ENCODE measurements at regions not wholly inside any gene's neighbourhood (a gene's known extent, or its start where the extent isn't known, plus 50 kb on each side); places are given as distances from the start of the nearest gene placed in this dataset.

DNA sequence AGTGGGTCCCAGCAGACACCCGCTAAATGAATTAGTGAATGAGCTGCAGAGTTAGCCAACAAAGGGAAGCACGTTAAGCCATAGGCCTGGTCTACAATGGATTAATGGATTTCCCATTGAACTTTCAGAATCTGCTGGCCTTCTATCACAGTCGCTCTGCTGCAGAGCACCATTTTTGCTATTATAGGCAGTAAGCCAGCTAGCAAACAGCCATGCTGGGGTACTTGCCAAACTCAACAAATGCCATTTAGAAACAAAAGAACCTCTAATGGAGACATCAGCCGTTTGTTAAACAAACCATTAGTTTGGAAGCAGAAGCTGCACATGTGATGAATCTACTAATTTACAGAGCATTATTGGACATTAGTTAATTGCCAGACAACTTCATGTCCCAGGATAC is 181.1 kb upstream of the STXBP6 start:
- no peaks in the 10 kb centered on the region for H3K4me1 Mint-ChIP-seq (ENCODE audit: low read depth)
- TF ChIP-seq, protein P1, sequence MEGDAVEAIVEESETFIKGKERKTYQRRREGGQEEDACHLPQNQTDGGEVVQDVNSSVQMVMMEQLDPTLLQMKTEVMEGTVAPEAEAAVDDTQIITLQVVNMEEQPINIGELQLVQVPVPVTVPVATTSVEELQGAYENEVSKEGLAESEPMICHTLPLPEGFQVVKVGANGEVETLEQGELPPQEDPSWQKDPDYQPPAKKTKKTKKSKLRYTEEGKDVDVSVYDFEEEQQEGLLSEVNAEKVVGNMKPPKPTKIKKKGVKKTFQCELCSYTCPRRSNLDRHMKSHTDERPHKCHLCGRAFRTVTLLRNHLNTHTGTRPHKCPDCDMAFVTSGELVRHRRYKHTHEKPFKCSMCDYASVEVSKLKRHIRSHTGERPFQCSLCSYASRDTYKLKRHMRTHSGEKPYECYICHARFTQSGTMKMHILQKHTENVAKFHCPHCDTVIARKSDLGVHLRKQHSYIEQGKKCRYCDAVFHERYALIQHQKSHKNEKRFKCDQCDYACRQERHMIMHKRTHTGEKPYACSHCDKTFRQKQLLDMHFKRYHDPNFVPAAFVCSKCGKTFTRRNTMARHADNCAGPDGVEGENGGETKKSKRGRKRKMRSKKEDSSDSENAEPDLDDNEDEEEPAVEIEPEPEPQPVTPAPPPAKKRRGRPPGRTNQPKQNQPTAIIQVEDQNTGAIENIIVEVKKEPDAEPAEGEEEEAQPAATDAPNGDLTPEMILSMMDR (IDR thresholded peaks at IDR 0.05): no peak
- H3K36me3 ChIP-seq (ENCODE audit: insufficient read depth, low read length): no peaks in the 10 kb centered on the region
- intact Hi-C loops (cut with DNase I, micrococcal nuclease): no loop called here
- DNase-seq (no peak), ATAC-seq (ENCODE audit: poor library complexity) (no peak)
- H3K9me3 ChIP-seq (ENCODE audit: control insufficient read depth in 1 of 2, insufficient read depth in 1 of 2, low read length in 2 of 2): peaks cover 0 to 4% of the 10 kb centered on the region in 2 experiments
- no peaks in the 10 kb centered on the region for H3K9me3 Mint-ChIP-seq
- H3K27ac Mint-ChIP-seq: no peak overlapping the region
- ChIA-PET POLR2A (no interaction called here), CTCF (no interaction called here)
- H3K4me3 ChIP-seq (ENCODE audit: low read length): no peak overlapping the region
- peaks cover 9% of the 10 kb centered on the region for H3K27me3 Mint-ChIP-seq
- no peaks in the 10 kb centered on the region for H3K4me1 ChIP-seq (ENCODE audit: insufficient read depth, low read length)
- H3K4me3 Mint-ChIP-seq: no peak overlapping the region
- H3K27ac ChIP-seq (ENCODE audit: low read depth in 1 of 2, low read length in 2 of 2): no peak overlapping the region
- H3K36me3 Mint-ChIP-seq (ENCODE audit: low read depth): no peaks in the 10 kb centered on the region
- no peaks in the 10 kb centered on the region for H3K27me3 ChIP-seq (ENCODE audit: control insufficient read depth in 1 of 2, insufficient read depth in 2 of 2, low read length in 2 of 2)

DNA sequence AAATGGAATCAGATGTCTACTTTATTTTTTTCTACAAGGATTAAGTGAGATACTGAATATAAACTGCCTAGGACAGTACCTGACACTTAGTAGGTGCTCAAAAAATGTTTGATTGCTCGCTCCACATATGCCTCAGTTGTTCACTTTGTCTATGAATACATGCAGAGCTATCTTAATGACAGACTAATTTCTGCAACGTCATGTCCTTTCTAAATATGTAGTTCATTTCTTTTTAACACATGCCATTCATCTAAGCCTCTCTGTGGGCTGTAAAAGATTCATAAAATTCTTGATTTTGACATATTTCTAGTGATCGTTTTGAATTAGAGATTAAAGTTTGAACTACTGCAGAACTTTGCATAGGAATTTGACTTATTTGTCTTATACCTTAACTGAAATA is 176.3 kb upstream of the STXBP6 start:
- H3K27me3 Mint-ChIP-seq: peaks cover 17% of the 10 kb centered on the region
- no peak overlapping the region for H3K27ac Mint-ChIP-seq
- H3K4me1 Mint-ChIP-seq (ENCODE audit: low read depth): no peaks in the 10 kb centered on the region
- intact Hi-C loops (cut with DNase I, micrococcal nuclease): no loop called here
- H3K4me3 ChIP-seq (ENCODE audit: low read length): no peak overlapping the region
- no peaks in the 10 kb centered on the region for H3K36me3 Mint-ChIP-seq (ENCODE audit: low read depth)
- no peaks in the 10 kb centered on the region for H3K9me3 Mint-ChIP-seq
- no peaks in the 10 kb centered on the region for H3K36me3 ChIP-seq (ENCODE audit: insufficient read depth, low read length)
- ChIA-PET POLR2A (no interaction called here), CTCF (no interaction called here)
- no peak overlapping the region for H3K27ac ChIP-seq (ENCODE audit: low read depth in 1 of 2, low read length in 2 of 2)
- H3K9me3 ChIP-seq (ENCODE audit: control insufficient read depth in 1 of 2, insufficient read depth in 1 of 2, low read length in 2 of 2): no peaks in the 10 kb centered on the region
- no peaks in the 10 kb centered on the region for H3K4me1 ChIP-seq (ENCODE audit: insufficient read depth, low read length)
- TF ChIP-seq, protein P1 (IDR thresholded peaks at IDR 0.05): no peak
- no peak for ATAC-seq (ENCODE audit: poor library complexity)
- no peaks in the 10 kb centered on the region for H3K27me3 ChIP-seq (ENCODE audit: control insufficient read depth in 1 of 2, insufficient read depth in 2 of 2, low read length in 2 of 2)
- no peak for DNase-seq
- H3K4me3 Mint-ChIP-seq: no peak overlapping the region

DNA sequence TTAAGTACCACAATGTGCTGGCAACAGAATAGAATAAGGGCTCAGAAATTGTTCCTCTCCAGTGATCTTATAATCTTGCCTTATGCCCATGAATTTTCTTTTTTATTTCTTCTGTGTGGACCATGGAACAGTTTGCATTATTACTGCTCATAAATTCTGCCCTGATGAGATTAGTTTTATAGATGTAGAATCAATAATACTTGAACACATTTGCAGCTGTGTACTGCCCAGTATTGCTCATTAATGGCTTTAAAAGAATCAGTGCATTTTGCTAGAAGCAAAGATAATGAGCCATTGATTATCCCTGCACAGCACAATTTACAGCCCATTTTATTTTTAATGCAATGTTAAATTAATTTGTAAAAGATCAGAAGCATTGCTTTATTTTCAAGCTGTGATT is 172.3 kb upstream of the STXBP6 start:
- no peaks in the 10 kb centered on the region for H3K9me3 Mint-ChIP-seq
- Histone ChIP-seq H3K27ac (ENCODE audit: low read depth in 1 of 2, low read length in 2 of 2) (no peak overlapping the region), H3K4me3 (ENCODE audit: low read length) (no peak overlapping the region), H3K36me3 (ENCODE audit: insufficient read depth, low read length) (no peaks in the 10 kb centered on the region), H3K4me1 (ENCODE audit: insufficient read depth, low read length) (no peaks in the 10 kb centered on the region), H3K9me3 (ENCODE audit: control insufficient read depth in 1 of 2, insufficient read depth in 1 of 2, low read length in 2 of 2) (no peaks in the 10 kb centered on the region), H3K27me3 (ENCODE audit: control insufficient read depth in 1 of 2, insufficient read depth in 2 of 2, low read length in 2 of 2) (no peaks in the 10 kb centered on the region)
- H3K27ac Mint-ChIP-seq: no peak overlapping the region
- H3K27me3 Mint-ChIP-seq: peaks cover 11% of the 10 kb centered on the region
- H3K4me1 Mint-ChIP-seq (ENCODE audit: low read depth): no peaks in the 10 kb centered on the region
- no peak overlapping the region for H3K4me3 Mint-ChIP-seq
- DNase-seq (no peak), ATAC-seq (ENCODE audit: poor library complexity) (no peak)
- no peaks in the 10 kb centered on the region for H3K36me3 Mint-ChIP-seq (ENCODE audit: low read depth)
- CTCF ChIA-PET: no interaction called here
- POLR2A ChIA-PET: no interaction called here
- intact Hi-C loops (cut with DNase I, micrococcal nuclease): no loop called here
- TF ChIP-seq, protein P1 (IDR thresholded peaks at IDR 0.05): no peak

All from CD4-positive, alpha-beta T cell (primary cell).